GM10266 (cell line): ENCODE measurements at regions not wholly inside any gene's neighbourhood (a gene's known extent, or its start where the extent isn't known, plus 50 kb on each side); places are given as distances from the start of the nearest gene placed in this dataset.

Source experiments
- DNase-seq: peaks from one replicate; pipeline ENCODE4 v3.0.0; 2012; ENCODE audit errors: extremely low spot score
- TF ChIP-seq, protein P1 (sequence below): IDR thresholded peaks from 2 replicates; pipeline ENCODE4 v1.5.1; 2012; ENCODE audit warnings: mild to moderate bottlenecking, low read depth; ENCODE audit not compliant: control insufficient read depth, insufficient read depth; ENCODE audit errors: missing control alignments

GRCh38 chr14:43471595-43471994 is 1035.5 kb downstream of the FSCB start:
- TF ChIP-seq, protein P1, sequence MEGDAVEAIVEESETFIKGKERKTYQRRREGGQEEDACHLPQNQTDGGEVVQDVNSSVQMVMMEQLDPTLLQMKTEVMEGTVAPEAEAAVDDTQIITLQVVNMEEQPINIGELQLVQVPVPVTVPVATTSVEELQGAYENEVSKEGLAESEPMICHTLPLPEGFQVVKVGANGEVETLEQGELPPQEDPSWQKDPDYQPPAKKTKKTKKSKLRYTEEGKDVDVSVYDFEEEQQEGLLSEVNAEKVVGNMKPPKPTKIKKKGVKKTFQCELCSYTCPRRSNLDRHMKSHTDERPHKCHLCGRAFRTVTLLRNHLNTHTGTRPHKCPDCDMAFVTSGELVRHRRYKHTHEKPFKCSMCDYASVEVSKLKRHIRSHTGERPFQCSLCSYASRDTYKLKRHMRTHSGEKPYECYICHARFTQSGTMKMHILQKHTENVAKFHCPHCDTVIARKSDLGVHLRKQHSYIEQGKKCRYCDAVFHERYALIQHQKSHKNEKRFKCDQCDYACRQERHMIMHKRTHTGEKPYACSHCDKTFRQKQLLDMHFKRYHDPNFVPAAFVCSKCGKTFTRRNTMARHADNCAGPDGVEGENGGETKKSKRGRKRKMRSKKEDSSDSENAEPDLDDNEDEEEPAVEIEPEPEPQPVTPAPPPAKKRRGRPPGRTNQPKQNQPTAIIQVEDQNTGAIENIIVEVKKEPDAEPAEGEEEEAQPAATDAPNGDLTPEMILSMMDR, result no peak
- DNase-seq, result no peak

DNA sequence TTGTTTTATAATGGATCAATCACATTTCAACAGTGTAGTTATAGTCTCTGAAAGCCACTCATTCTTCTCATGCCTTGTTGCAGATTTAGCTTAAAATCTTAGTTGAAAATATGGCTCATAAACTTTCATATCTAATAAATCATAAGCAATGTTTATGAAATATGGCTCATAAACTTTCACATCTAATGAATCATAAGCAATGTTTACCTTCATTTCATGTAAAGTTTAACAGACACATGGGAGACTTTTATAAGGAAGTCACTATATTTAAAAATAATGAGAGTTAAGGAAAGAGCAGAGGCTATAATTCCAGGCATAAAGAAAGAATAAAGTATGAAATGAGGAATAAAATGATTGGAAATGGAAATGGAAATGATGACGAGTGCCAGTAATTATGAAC is 1042.1 kb downstream of the FSCB start:
- DNase-seq, result no peak
- TF ChIP-seq, protein P1, result no peak

DNA sequence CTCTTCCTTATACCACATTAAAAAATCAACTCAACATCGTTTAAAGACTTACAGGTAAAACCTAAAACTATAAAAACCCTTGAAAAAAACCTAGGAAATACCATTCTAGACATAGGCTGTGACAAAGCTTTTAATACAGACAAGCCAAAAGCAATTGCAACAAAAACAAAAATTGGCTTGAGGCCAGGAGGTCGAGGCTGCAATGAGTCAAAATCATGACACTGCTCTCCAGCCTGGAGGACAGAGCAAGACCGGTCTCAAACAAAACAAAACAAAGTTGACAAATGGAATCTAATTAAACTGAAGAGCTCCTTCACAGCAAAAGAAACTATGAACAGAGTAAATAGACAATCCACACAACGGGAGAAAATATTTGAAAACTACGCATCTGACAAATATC is 1057.8 kb downstream of the FSCB start:
- DNase-seq, result no peak
- TF ChIP-seq, protein P1, result no peak

DNA sequence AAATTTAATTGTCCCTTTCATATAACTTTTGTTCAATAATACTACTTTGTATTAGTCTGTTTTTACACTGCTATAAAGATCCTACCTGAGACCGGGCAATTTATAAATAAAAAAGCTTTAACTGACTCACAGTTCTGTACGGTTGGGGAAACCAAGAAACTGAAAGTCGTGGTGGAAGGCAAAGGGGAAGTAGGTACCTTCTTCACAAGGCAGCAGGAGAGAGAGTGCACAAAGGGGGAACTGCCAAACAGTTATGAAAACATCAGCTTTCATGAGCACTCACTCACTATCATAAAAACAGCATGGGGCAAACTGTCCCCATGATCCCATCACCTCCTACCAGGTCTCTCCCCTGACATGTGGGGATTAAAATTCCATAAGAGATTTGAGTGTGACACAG is 1069.0 kb downstream of the FSCB start:
- TF ChIP-seq, protein P1, result no peak
- DNase-seq, result no peak

- TF ChIP-seq, protein P1, result no peak
- DNase-seq, result no peak
These were observed 1088.8 kb downstream of the FSCB start for GRCh38 chr14:43418324-43418723.

DNA sequence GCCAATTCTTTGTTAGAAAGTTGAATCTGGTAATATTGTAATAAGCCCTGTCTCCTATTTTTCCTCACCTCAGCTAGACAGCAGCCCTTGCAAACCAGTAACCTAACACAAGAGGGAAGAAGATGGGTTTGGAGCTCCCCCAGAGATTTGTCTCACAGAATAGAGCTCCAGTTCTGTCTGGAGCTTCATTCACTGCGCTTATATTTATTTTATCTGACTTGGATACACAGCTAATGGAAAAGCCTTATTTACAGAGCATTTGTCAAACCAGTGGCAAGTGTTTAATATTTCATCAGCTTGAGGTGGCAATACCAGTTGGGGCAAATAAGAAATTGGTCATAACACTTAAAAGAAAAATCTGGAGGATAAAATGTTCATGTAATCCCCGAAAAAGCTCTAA is 1094.0 kb downstream of the FSCB start:
- TF ChIP-seq, protein P1, result no peak
- no peak for DNase-seq

GRCh38 chr14:43411841-43412240 is 1095.2 kb downstream of the FSCB start:
- TF ChIP-seq, protein P1, result no peak
- DNase-seq, result no peak
